ENCODE measurements at regions not wholly inside any gene's neighbourhood (a gene's known extent, or its start where the extent isn't known, plus 50 kb on each side); places are given as distances from the start of the nearest gene placed in this dataset.

GRCh38 chr20:24718277-24718676 lies 230.8 kb upstream of the CST7 start:
- no peak for DNase-seq

- DNase-seq, result peak; percentile 88
Measured at GRCh38 chr20:24718696-24719095, 230.4 kb upstream of the CST7 start.

- DNase-seq, result peak; percentile 89
Measured at GRCh38 chr20:24720957-24721356, 228.1 kb upstream of the CST7 start.

GRCh38 chr20:24721891-24722568 lies 227.0 kb upstream of the CST7 start:
- DNase-seq, result peak; percentile 83

DNA sequence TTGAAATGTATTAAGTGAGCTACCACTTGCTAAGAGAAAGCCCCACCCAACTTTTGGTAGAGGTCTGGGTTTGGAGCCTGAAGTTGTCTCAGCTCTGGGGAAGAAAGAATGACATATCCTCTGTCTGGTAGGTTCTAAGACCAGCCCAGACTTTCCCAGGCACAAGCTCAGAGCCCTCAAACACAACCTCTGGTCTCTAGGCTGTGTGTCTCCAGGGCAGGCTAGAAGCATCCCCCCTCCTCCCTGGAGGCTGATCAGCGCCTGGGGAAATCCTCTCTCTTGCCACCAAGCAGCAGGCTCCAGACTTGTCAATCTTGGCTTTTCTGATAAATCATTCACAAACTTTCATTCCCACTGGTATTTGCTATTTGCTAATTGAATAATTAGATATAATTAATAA lies 226.5 kb upstream of the CST7 start:
- peak; percentile 62 for DNase-seq

DNA sequence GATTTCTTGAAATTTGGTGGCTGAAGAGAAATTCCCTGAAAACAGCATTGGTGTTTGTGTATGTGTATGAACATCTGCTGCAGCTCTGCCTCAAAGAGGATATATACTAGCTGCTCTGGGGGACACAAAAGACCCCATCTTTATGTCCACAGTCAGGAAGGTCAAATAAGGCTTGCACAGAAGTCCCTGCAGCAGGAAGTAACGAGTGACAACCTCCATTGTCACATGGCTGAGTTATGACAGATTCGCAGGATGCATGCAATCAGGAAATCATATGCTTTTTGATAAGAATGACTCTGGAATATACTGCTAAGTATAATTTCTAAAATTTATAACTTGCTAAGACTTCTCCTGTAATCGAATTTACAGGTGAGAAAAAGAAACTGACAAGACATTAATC lies 225.9 kb upstream of the CST7 start:
- peak; percentile 49 for DNase-seq

GRCh38 chr20:24723647-24724352 lies 225.3 kb upstream of the CST7 start:
- DNase-seq, result no peak

GRCh38 chr20:24724982-24725533 lies 224.0 kb upstream of the CST7 start:
- no peak for DNase-seq

- no peak for DNase-seq
Measured at GRCh38 chr20:24727795-24728194, 221.3 kb upstream of the CST7 start.

DNA sequence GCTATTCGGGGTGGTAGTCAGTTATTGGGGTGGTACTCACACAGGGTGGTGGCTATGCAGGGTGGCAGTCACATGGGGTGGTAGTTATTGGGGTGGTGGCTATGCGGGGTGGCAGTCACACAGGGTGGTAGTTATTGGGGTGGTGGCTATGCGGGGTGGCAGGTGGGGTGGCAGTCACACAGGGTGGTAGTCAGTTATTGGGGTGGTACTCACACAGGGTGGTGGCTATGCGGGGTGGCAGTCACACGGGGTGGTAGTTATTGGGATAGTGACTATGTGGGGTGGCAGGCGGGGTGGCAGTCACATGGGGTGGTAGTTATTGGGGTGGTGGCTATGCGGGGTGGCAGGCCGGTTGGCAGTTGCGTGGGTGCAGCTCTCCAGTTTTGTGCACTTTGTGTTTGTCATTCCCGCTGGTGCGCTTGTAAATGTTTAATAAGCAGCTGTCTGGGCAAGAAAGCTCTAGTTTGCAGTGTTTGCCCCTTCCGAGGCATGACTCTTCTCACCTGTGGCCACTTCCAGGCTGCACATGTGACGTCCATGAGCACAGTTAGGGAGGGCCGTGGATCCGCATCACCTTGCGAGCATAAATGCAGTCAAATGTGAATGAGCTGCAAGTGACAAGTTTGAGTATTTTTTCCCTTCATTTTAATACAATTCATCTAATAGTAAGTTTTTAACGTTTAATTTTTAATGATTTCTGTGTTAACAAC lies 219.0 kb upstream of the CST7 start:
- DNase-seq, result no peak

DNA sequence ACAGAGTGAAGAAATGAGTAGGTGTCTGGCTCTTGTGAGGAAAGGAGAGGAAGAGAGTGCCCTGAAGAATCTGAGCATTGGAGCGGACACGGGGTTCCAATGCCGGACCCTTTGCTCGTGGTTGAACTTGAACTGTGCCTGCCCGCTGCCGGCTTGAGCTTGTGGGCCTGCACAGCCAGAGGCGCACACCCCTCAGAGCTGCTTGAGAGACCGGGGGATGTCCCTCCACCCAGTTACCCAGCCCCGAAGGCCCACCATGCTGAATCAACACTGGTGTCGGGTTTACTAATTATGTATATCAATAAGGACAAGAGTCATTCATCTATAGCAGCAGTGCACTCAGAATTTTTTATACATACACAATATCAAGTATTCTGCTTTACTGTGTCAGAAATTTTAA lies 218.3 kb upstream of the CST7 start:
- no peak for DNase-seq

DNA sequence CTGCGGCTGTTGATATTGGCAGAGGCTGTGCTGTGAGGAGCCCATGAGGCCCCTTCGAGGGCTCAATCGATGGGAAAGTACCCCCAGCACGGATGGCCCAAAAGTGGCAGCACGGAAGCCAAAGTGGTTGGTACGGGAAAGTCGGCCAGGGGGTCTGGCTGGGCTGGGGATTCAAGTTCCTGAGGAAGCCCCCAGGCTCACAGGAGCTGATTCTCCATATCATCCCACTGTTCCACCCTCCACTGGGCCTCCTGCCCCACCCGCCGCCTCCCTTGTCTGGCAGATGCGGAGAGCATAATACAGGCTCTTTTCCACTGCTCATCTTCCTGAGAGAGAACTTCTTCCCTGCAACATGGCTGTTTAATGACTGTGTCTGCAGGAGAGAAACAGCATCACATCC lies 217.8 kb upstream of the CST7 start:
- DNase-seq, result no peak

DNA sequence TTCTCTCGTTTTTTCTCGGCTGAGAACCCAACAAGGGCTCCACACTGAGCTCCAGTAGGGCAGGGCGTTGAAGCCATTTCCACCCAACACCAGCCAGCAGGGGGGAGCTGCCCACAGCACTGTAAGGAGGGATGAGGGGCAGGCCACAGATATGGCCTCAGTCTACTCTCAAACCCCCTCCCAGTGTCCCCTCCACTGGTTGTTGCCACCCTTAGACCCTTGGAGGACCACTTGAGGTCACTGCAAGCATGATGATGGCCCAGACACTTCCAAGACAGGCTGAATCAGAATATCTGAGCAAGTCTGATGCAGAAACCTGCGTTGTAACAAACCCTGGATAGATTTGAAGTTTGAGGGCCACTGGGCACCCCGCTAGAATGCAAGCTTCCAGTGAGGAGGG lies 217.0 kb upstream of the CST7 start:
- no peak for DNase-seq

DNA sequence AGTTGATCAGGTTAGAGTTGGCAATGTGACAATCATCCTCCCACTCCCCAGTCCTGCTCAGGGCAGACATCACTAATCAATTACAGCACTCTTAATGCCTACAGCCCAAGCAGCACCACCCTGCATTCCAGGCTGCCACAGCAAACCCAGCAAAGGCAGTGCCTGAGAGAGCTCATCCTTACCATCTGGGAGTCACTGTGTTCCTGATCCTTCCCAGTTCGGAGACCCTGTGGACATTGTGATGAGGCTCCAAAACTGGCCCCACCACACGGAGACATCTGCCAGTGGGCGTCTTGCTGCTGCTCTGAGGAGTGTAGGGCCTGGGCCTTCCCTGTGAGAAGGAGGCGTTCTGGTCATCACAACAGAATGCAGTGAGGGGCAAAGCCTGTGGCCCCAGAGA lies 216.5 kb upstream of the CST7 start:
- DNase-seq, result no peak

GRCh38 chr20:24733416-24733815 lies 215.7 kb upstream of the CST7 start:
- no peak for DNase-seq

DNA sequence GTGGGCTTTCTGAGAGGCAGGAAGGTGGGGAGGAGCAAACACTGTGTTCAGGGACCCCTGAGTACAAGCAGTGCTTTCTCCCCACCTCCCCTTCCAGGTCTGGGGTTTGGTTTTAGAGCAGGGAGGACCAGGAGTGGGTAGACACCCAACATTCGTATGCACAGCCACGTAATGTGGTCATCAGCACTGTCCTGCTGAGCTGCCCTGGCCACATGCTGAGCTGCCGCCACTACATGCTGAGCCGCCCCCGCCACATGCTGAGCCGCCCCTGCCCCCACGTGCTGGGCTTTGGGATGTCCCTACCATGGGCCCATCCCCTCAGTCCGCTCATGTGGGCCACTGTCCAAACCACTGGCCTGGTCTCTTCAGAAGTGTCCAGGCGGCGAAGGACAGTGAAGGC lies 214.9 kb upstream of the CST7 start:
- no peak for DNase-seq

GRCh38 chr20:24735263-24735662 lies 213.8 kb upstream of the CST7 start:
- DNase-seq, result no peak

GRCh38 chr20:24736131-24736843 lies 212.8 kb upstream of the CST7 start:
- no peak for DNase-seq

DNA sequence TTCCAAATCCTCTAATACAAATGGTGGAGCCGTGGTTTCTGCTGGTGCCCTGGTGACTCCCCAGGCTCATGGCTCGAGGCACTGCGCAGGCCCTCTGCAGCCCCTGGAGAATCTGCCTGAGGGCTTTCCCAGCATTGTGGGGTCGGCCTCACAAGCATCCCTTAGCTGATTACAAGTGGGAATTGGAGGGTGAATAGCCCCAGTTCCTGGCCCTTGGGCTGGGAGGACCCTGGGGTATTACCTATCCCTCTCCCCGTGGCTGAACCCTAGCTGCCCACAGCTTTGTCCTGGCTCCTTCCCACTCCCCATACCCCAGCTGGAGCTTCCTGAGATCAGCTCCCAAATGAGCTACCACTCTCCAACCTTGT lies 212.2 kb upstream of the CST7 start:
- no peak for DNase-seq

- DNase-seq, result no peak
Measured at GRCh38 chr20:24737212-24737850, 211.7 kb upstream of the CST7 start.

GRCh38 chr20:24738058-24738775 lies 210.9 kb upstream of the CST7 start:
- DNase-seq, result no peak

All from NCI-H69 (cell line).